GM19193 (cell line): ENCODE measurements at regions not wholly inside any gene's neighbourhood (a gene's known extent, or its start where the extent isn't known, plus 50 kb on each side); places are given as distances from the start of the nearest gene placed in this dataset.

Experiments
- POLR2A ChIP-seq: IDR thresholded peaks from 4 replicates; pipeline ENCODE4 v1.6.1; 2011; ENCODE audit not compliant: insufficient read depth, insufficient read length; ENCODE audit errors: extremely low read depth

DNA sequence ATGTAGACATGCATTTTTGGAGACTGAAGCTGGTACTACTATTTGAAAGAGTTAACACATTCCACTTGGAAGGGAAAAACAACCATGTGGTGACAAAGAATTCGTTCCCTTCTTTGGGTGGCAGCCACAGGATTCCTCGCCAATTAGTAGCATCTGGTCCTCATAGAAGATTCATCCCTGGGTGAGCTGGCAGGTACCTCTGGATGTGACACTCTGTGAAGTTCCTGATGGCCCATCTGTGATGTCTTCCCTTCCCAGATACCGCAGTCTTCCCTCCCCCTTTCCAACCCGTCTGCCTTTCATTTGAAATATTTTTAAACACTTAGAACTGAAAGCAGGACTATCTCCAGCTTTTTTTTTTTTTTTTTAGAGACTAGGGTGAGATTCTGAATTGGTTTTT lies 569.5 kb downstream of the TYW1 start:
- TF ChIP-seq POLR2A, result no peak

DNA sequence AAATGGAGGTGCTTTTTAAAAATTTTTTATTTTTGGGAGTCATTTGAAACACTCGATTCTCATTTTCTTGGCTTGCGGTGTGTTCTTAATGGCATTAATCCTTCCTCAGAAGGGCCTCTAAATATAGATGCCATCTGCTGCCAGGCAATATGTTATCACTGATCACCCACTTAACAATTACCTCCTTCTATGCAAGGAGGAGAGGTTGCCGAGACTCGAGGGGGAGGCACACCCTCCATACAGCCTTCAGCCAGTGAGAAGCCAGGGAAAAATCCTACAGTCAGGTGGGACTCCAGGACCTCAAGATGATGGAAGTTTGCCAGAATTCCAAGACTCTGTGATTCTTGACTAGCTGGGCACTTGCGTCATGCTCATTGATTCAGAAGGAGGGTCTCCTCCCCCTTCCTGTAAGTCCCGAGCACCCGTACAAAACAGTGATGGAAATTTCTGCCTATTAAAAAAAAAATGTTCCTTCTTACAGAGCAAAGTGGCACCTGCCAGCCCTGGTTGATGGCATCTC lies 574.5 kb downstream of the TYW1 start:
- TF ChIP-seq POLR2A, result no peak

DNA sequence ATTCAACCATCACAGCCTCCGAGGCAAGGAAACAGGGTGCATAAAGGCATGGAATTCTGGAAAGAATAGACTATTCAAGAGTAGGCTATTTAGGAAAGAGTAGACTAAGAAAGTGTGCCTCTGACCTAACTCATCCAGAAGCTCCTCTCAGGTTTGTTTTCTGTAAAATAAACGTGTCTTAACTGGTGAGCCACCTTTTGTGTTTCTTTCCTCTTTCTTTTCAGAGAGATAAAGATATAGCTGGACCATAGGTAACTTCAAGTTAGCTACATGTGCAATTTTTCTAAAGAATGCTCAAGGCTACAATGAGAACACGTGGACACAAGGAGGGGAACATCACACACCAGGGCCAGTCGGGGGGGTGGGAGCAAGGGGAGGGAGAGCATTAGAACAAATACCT lies 577.0 kb downstream of the TYW1 start:
- no peak for TF ChIP-seq POLR2A

DNA sequence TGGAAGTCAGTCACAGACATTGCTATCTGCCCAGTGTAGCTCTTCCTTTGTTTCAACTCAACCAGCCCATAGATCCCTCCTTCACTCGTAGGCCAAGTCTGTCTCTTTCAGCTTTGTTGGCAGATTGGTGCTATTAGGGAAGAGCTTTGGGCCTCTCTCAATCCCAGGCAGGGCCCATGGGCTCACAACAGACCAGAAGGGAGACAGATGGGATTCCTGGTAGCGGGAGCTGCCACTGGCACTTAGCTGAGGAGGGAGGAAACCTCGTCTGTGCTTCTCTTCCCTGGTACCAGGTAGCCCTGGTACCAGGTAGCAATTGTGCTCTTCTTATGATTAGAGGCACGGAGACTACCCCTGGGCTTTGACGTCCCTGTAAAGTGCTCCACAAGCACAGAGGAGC lies 592.0 kb downstream of the TYW1 start:
- no peak for TF ChIP-seq POLR2A

- no peak for TF ChIP-seq POLR2A
Measured at GRCh38 chr7:67589183-67589582, 592.5 kb downstream of the TYW1 start.

- TF ChIP-seq POLR2A, result no peak
Measured at GRCh38 chr7:67590649-67591048, 594.0 kb downstream of the TYW1 start.

DNA sequence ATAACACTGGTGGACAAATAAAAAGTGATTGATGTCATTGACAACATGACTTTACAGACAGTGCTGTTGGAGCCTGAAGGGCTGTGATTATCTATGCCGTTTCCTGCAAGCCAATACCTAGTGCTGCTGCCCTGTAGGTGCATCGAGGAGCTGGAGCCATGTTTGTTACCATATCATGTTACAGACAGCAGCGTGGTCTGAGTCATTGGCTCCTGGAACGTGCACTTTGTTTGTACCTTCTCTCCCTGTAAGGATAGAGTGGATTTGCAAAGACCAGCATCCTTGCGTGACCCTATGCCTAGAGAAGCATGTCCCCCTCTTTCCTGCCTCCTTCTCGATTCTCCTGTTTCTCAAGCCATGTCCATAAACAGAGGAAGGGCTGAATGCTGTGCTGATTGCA lies 597.2 kb downstream of the TYW1 start:
- TF ChIP-seq POLR2A, result no peak

- TF ChIP-seq POLR2A, result no peak
Measured at GRCh38 chr7:67595431-67596180, 599.0 kb downstream of the TYW1 start.

GRCh38 chr7:67597161-67597560 lies 600.5 kb downstream of the TYW1 start:
- TF ChIP-seq POLR2A, result no peak

DNA sequence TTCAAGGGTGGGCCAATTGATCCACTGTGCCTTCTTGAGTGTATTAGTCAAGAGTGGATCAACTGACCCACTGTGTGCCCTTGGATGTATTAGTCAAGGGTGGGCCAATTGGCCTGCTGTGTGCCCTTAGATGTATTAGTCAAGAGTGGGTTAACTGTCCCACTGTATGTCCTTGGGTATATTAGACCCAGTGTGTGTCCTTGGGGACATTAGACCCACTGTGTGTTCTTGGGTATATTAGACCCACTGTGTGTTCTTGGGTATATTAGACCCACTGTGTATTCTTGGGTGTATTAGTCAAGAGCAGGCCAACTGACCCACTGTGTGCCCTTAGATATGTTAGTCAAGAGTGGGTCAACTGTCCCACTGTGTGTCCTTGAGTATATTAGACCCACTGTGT lies 601.8 kb downstream of the TYW1 start:
- no peak for TF ChIP-seq POLR2A

- TF ChIP-seq POLR2A, result no peak
Measured at GRCh38 chr7:67599331-67600062, 602.9 kb downstream of the TYW1 start.

- no peak for TF ChIP-seq POLR2A
Measured at GRCh38 chr7:67602246-67602887, 605.7 kb downstream of the TYW1 start.

DNA sequence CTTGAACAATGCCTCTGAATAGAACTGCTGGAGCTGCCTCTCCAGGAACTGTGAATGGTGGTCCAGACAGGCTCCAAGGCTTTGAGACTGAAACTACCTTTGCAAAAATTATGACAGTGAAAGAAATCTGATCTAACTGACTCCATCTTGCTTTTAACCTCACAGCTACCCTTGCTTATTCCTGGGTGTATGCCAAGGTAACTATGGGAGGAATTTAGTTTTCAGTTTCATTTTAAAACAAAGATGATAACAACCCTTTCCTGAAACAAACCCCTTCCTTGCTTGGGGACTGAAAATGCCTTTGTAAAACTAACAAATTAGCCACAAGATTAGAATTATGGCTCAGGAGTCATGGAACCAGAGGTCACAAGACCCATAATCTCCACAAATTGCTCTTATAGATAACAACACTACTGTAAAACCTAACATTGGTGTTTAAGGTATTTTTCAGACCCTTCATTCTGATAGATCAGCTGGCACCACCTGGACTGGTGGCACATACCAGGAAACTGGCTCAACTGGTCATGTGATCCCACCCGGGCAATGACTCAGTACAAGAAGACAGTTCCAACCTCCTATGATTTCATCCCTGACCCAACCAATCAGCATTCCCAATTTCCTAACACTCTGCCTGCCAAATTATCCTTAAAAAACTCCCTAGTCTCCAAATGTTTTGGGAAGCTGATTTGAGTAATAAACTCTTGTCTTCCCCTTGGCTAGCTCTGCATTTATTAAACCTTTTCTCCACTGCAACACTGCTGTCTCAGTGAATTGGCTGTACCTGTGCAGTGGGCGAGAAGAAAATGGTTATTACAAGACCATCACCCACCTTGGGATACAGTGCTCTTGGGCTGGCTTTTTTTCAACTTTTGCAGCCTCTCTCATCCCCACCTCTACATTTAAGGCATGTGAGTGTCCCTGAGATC lies 608.1 kb downstream of the TYW1 start:
- TF ChIP-seq POLR2A, result no peak

GRCh38 chr7:67608806-67609205 lies 612.2 kb downstream of the TYW1 start:
- TF ChIP-seq POLR2A, result no peak
